ENCODE measurements at regions not wholly inside any gene's neighbourhood (a gene's known extent, or its start where the extent isn't known, plus 50 kb on each side); places are given as distances from the start of the nearest gene placed in this dataset.

- Histone ChIP-seq H3K27ac (ENCODE audit: low read length) (no peak overlapping the region), H4K20me1 (ENCODE audit: insufficient read depth, low read length) (no peaks in the 10 kb centered on the region)
- TF ChIP-seq CTCF (IDR thresholded peaks at IDR 0.05; ENCODE audit: low read length) (no peak), EZH2 (optimal IDR thresholded peaks at IDR 0.05; ENCODE audit: low read depth, low read length) (no peak), EZH2phosphoT487 (IDR thresholded peaks at IDR 0.05; ENCODE audit: low read length) (no peak)
Measured at GRCh38 chr6:139623372-139623771, 248.9 kb upstream of the CITED2 start.

GRCh38 chr6:139613496-139613895 lies 239.0 kb upstream of the CITED2 start:
- Histone ChIP-seq H3F3A (ENCODE audit: insufficient read depth, low read length) (no peaks in the 10 kb centered on the region), H3K9me2 (replicated peaks; ENCODE audit: insufficient read depth, low read length) (no peaks in the 10 kb centered on the region), H3K27me3 (replicated peaks; ENCODE audit: insufficient read depth, low read length) (no peaks in the 10 kb centered on the region), H3K4me2 (ENCODE audit: low read depth, low read length) (no peak overlapping the region), H4K20me1 (ENCODE audit: insufficient read depth, low read length) (no peaks in the 10 kb centered on the region), H3K36me3 (replicated peaks; ENCODE audit: insufficient read depth, low read length) (no peaks in the 10 kb centered on the region), H3K9ac (ENCODE audit: low read length) (no peak overlapping the region), H3K4me3 (ENCODE audit: low read length) (no peak overlapping the region), H3K9me3 (replicated peaks; ENCODE audit: insufficient read depth, low read length) (no peaks in the 10 kb centered on the region), H3K27ac (ENCODE audit: low read length) (no peak overlapping the region), H3K4me1 (ENCODE audit: low read length) (peaks cover 7% of the 10 kb centered on the region; the same call in 1 of the 2 replicates), H3K79me2 (ENCODE audit: low read length) (no peaks in the 10 kb centered on the region), H2AFZ (ENCODE audit: low read length) (no peak overlapping the region)
- TF ChIP-seq CTCF (IDR thresholded peaks at IDR 0.05; ENCODE audit: low read length) (no peak), EZH2phosphoT487 (IDR thresholded peaks at IDR 0.05; ENCODE audit: low read length) (no peak), EZH2 (optimal IDR thresholded peaks at IDR 0.05; ENCODE audit: low read depth, low read length) (no peak)
- no peak for DNase-seq

More at GRCh38 chr6:139623372-139623771, 248.9 kb upstream of the CITED2 start:
- no peak overlapping the region for H3K4me3 ChIP-seq (ENCODE audit: low read length)
- no peaks in the 10 kb centered on the region for H3K9me3 ChIP-seq (replicated peaks; ENCODE audit: insufficient read depth, low read length)
- H3K9me2 ChIP-seq (replicated peaks; ENCODE audit: insufficient read depth, low read length) = no peaks in the 10 kb centered on the region
- H3K4me2 ChIP-seq (ENCODE audit: low read depth, low read length) = no peak overlapping the region
- H3K27me3 ChIP-seq (replicated peaks; ENCODE audit: insufficient read depth, low read length) = no peaks in the 10 kb centered on the region
- DNase-seq = no peak
- no peaks in the 10 kb centered on the region for H3F3A ChIP-seq (ENCODE audit: insufficient read depth, low read length)
- H3K9ac ChIP-seq (ENCODE audit: low read length) = no peak overlapping the region
- H2AFZ ChIP-seq (ENCODE audit: low read length) = no peak overlapping the region
- H3K36me3 ChIP-seq (replicated peaks; ENCODE audit: insufficient read depth, low read length) = no peaks in the 10 kb centered on the region
- no peaks in the 10 kb centered on the region for H3K79me2 ChIP-seq (ENCODE audit: low read length)
- H3K4me1 ChIP-seq (ENCODE audit: low read length) = no peaks in the 10 kb centered on the region

- Histone ChIP-seq H3K4me1 (ENCODE audit: low read length) (peaks cover 7% of the 10 kb centered on the region; the same call in 1 of the 2 replicates), H3K36me3 (replicated peaks; ENCODE audit: insufficient read depth, low read length) (no peaks in the 10 kb centered on the region), H3K27ac (ENCODE audit: low read length) (no peak overlapping the region), H3K4me3 (ENCODE audit: low read length) (no peak overlapping the region), H3K4me2 (ENCODE audit: low read depth, low read length) (no peak overlapping the region), H3F3A (ENCODE audit: insufficient read depth, low read length) (no peaks in the 10 kb centered on the region), H3K79me2 (ENCODE audit: low read length) (no peaks in the 10 kb centered on the region), H3K9me2 (replicated peaks; ENCODE audit: insufficient read depth, low read length) (no peaks in the 10 kb centered on the region), H4K20me1 (ENCODE audit: insufficient read depth, low read length) (no peaks in the 10 kb centered on the region), H3K9me3 (replicated peaks; ENCODE audit: insufficient read depth, low read length) (no peaks in the 10 kb centered on the region), H3K27me3 (replicated peaks; ENCODE audit: insufficient read depth, low read length) (no peaks in the 10 kb centered on the region), H2AFZ (ENCODE audit: low read length) (no peak overlapping the region), H3K9ac (ENCODE audit: low read length) (no peak overlapping the region)
- no peak for TF ChIP-seq EZH2 (optimal IDR thresholded peaks at IDR 0.05; ENCODE audit: low read depth, low read length)
- no peak for TF ChIP-seq CTCF (IDR thresholded peaks at IDR 0.05; ENCODE audit: low read length)
- TF ChIP-seq EZH2phosphoT487 (IDR thresholded peaks at IDR 0.05; ENCODE audit: low read length) = no peak
- no peak for DNase-seq
Measured at GRCh38 chr6:139612135-139612465, 237.7 kb upstream of the CITED2 start.
